ENCODE measurements at regions not wholly inside any gene's neighbourhood (a gene's known extent, or its start where the extent isn't known, plus 50 kb on each side); places are given as distances from the start of the nearest gene placed in this dataset.

DNA sequence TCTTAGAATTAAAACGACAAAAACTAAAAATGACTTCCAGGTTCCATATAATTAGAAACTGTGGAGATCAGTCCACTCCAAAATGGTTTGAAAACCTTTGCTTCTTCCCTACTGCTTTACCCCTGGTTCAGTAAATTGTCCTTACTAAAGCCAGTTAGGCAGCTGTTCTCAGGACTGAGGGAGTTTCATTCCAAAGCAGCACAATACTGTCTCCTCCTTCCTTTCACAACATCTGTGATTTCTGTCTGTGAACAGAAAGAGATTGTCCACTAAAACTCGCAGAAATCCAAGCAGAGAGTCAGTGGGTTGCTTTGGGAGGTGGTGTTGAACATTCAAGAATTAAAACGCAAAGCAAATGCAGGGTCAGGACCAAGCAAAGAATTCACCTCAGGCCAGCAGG lies 740.8 kb upstream of the ZNF608 start:
- no peak for TF ChIP-seq POLR2A (IDR thresholded peaks at IDR 0.05)
- TF ChIP-seq, protein P1, sequence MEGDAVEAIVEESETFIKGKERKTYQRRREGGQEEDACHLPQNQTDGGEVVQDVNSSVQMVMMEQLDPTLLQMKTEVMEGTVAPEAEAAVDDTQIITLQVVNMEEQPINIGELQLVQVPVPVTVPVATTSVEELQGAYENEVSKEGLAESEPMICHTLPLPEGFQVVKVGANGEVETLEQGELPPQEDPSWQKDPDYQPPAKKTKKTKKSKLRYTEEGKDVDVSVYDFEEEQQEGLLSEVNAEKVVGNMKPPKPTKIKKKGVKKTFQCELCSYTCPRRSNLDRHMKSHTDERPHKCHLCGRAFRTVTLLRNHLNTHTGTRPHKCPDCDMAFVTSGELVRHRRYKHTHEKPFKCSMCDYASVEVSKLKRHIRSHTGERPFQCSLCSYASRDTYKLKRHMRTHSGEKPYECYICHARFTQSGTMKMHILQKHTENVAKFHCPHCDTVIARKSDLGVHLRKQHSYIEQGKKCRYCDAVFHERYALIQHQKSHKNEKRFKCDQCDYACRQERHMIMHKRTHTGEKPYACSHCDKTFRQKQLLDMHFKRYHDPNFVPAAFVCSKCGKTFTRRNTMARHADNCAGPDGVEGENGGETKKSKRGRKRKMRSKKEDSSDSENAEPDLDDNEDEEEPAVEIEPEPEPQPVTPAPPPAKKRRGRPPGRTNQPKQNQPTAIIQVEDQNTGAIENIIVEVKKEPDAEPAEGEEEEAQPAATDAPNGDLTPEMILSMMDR (IDR thresholded peaks at IDR 0.05): no peak
